Mucosa of rectum (tissue), 2 donors: ENCODE measurements at regions not wholly inside any gene's neighbourhood (a gene's known extent, or its start where the extent isn't known, plus 50 kb on each side); places are given as distances from the start of the nearest gene placed in this dataset.
A peak's percentile ranks its signal among the peaks of the same experiment; 100 is the strongest.

Source experiments
- H3K27ac ChIP-seq, 2 donors: one replicate each; pipeline ENCODE4 v1.7.0; 2013; ENCODE audit warnings: inconsistent platforms in 2 of 2, low read depth in 2 of 2, low read length in 2 of 2
- H3K27me3 ChIP-seq, 2 donors: one replicate each; pipeline ENCODE4 v1.7.0; 2013; ENCODE audit warnings: low read length in 2 of 2; ENCODE audit not compliant: control insufficient read depth in 2 of 2, insufficient read depth in 2 of 2
- H3K36me3 ChIP-seq, 2 donors: one replicate each; pipeline ENCODE4 v1.7.0; 2013; ENCODE audit warnings: low read length in 2 of 2; ENCODE audit not compliant: control insufficient read depth in 2 of 2, insufficient read depth in 2 of 2
- H3K4me1 ChIP-seq, 2 donors: one replicate each; pipeline ENCODE4 v1.7.0; 2013; ENCODE audit warnings: low read length in 2 of 2, mild to moderate bottlenecking in 1 of 2; ENCODE audit not compliant: control insufficient read depth in 2 of 2, insufficient read depth in 2 of 2
- H3K4me3 ChIP-seq, 2 donors: one replicate each; pipeline ENCODE4 v1.7.0; 2013; ENCODE audit warnings: low read length in 2 of 2
- H3K9ac ChIP-seq, 2 donors: one replicate each; pipeline ENCODE4 v1.7.0; 2013; ENCODE audit warnings: low read length in 2 of 2, low read depth in 1 of 2, mild to moderate bottlenecking in 1 of 2
- H3K9me3 ChIP-seq, 2 donors: one replicate each; pipeline ENCODE4 v1.7.0; 2013; ENCODE audit warnings: low read length in 2 of 2; ENCODE audit not compliant: control insufficient read depth in 2 of 2
- donor health status: healthy.
- donor health status: Normal muscosa, but diverticular disease.

GRCh38 chr5:58073243-58073642 lies 386.6 kb downstream of the PLK2 start:
- no peak overlapping the region for H3K9ac ChIP-seq
- no peak overlapping the region for H3K4me3 ChIP-seq
- peaks cover 2 to 9% of the 10 kb centered on the region in 2 donors for H3K4me1 ChIP-seq
- no peaks in the 10 kb centered on the region for H3K27me3 ChIP-seq
- no peak overlapping the region for H3K27ac ChIP-seq
- no peaks in the 10 kb centered on the region for H3K36me3 ChIP-seq
- no peaks in the 10 kb centered on the region for H3K9me3 ChIP-seq

GRCh38 chr5:58072300-58072965 lies 387.5 kb downstream of the PLK2 start:
- H3K9ac ChIP-seq: no peak overlapping the region
- H3K9me3 ChIP-seq: no peaks in the 10 kb centered on the region
- no peaks in the 10 kb centered on the region for H3K27me3 ChIP-seq
- H3K4me3 ChIP-seq: peak overlapping the region in 1 of 2 donors; percentile 17
- H3K27ac ChIP-seq: no peak overlapping the region
- no peaks in the 10 kb centered on the region for H3K36me3 ChIP-seq
- peaks cover 2 to 9% of the 10 kb centered on the region in 2 donors for H3K4me1 ChIP-seq

DNA sequence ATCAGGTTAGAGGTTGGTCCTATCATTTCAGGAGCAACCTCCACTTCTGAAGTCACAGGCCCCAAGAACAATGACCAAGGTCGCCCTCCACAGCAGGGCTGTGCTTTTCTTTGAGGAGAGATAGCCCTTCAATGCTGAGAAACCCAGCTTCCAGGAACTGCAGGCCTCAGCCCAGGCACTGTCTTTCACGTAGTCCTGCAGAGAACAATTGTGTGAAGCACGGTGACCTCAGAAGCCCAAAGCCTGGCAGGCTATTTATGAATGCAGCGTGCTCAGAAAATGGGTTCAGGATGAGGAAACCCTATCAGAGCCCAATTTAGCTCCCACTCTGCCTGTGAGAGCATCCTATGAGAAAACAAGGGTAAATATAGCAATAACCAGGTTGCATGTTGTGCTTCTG lies 388.3 kb downstream of the PLK2 start:
- no peaks in the 10 kb centered on the region for H3K9me3 ChIP-seq

DNA sequence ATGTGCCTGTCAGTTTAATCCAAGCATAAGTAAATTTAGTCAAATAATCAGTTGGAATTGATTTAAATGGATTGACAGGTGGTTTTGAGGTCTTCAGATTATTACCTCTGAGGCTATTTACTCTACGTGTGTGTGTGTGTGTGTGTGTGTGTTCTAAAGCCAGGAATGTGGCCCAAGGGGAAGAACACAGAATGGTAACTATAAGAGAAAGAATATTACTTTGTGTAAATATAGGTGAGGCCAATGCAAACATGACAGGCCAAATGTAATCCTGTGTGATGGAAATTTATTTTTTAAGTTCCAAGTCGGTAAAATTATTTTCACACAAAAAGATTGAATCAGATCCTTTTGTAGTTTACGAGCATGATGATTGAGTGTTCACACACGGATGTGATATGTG lies 390.0 kb downstream of the PLK2 start:
- Histone ChIP-seq H3K4me3 (peak overlapping the region in 1 of 2 donors; percentile 23), H3K27me3 (no peaks in the 10 kb centered on the region), H3K36me3 (no peaks in the 10 kb centered on the region), H3K4me1 (peaks cover 2 to 5% of the 10 kb centered on the region in 2 donors), H3K9ac (no peak overlapping the region), H3K9me3 (no peaks in the 10 kb centered on the region), H3K27ac (peak overlapping the region; percentile 18 to 50)

More for the DNA sequence above, 388.3 kb downstream of the PLK2 start:
- H3K4me3 ChIP-seq: no peak overlapping the region
- peaks cover 2 to 9% of the 10 kb centered on the region in 2 donors for H3K4me1 ChIP-seq
- H3K27ac ChIP-seq: no peak overlapping the region
- no peak overlapping the region for H3K9ac ChIP-seq
- no peaks in the 10 kb centered on the region for H3K36me3 ChIP-seq
- no peaks in the 10 kb centered on the region for H3K27me3 ChIP-seq

DNA sequence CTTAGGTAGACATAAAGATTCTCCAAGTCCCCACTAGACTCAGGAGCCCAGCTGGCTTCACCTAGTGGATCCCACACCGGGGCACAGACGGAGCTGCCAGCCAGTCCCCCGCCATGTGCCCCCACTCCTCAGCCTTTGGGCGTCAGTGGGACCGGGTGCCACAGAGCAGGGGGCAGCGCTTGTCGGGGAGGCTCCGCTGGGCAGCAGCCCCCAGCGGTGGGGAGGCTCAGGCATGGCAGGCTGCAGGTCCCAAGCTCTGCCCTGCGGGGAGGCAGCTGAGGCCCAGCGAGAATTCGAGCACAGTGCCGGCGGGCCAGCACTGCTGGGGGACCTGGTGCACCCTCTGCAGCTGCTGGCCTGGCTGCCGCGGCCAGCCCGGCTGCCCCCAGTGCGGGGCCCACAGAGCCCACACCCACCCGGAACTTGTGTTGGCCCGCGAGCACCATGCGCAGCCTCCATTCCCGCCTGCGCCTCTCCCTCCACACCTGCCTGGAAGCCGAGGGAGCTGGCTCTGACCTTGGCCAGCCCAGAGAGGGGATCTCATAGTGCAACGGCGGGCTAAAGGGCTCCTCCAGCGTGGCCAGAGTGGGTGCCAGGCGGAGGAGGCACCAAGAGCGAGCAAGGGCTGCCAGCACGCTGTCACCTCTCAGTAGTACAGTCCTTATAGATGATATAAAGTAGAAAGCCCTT lies 390.7 kb downstream of the PLK2 start:
- no peaks in the 10 kb centered on the region for H3K36me3 ChIP-seq
- H3K4me3 ChIP-seq: no peak overlapping the region
- H3K4me1 ChIP-seq: peaks cover 0 to 3% of the 10 kb centered on the region in 2 donors
- H3K27me3 ChIP-seq: no peaks in the 10 kb centered on the region
- no peak overlapping the region for H3K9ac ChIP-seq
- H3K9me3 ChIP-seq: no peaks in the 10 kb centered on the region
- H3K27ac ChIP-seq: peak overlapping the region in 1 of 2 donors; percentile 50

DNA sequence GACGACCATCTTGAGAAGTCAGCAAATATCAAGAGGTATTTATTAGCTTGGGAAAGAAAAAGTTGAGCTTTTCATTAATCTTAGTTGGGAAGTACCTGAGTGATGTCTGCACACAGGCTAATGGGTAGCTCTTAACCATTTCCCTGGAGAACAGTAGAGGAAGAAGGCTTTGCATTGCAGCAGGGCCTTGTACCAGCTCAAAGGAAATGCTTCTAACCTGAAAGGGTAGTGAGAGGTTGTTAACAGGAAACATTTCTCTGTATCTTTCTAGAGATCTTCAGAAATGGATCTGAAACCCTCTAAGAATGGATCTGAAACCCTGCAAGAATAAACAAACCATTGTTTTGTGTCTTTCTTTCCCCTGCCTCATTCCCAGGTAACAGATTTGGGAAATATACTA lies 393.3 kb downstream of the PLK2 start:
- no peak overlapping the region for H3K4me3 ChIP-seq
- H3K9ac ChIP-seq: no peak overlapping the region
- H3K27me3 ChIP-seq: no peaks in the 10 kb centered on the region
- peaks cover 0 to 3% of the 10 kb centered on the region in 2 donors for H3K4me1 ChIP-seq
- no peaks in the 10 kb centered on the region for H3K9me3 ChIP-seq
- no peak overlapping the region for H3K27ac ChIP-seq
- H3K36me3 ChIP-seq: no peaks in the 10 kb centered on the region

- Histone ChIP-seq H3K4me1 (peaks cover 0 to 3% of the 10 kb centered on the region in 2 donors), H3K9me3 (no peaks in the 10 kb centered on the region), H3K4me3 (no peak overlapping the region), H3K27me3 (no peaks in the 10 kb centered on the region), H3K27ac (no peak overlapping the region), H3K36me3 (no peaks in the 10 kb centered on the region), H3K9ac (no peak overlapping the region)
Observed at GRCh38 chr5:58066076-58066475, 393.8 kb downstream of the PLK2 start.

DNA sequence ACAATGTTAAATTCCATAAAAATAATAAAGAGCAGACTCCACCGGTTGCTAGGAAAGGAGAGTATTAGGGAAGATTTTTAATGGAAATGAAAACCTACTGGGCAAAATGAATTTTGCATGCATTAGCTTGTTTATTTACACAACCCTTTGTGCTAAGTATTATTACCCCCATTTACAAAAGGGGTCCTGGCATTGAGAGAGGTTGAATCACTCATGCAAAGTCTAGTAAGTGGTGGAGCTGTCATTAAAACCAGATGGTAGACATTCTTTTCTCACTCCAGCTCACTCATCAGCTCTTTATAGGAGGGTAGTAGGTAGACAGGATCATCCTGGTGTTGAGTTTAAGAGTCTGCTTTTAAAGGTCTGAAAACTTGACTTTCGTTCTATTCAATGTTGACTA lies 395.1 kb downstream of the PLK2 start:
- Histone ChIP-seq H3K36me3 (no peaks in the 10 kb centered on the region), H3K4me1 (no peaks in the 10 kb centered on the region), H3K9me3 (no peaks in the 10 kb centered on the region), H3K4me3 (no peak overlapping the region), H3K27me3 (no peaks in the 10 kb centered on the region), H3K9ac (no peak overlapping the region), H3K27ac (no peak overlapping the region)

DNA sequence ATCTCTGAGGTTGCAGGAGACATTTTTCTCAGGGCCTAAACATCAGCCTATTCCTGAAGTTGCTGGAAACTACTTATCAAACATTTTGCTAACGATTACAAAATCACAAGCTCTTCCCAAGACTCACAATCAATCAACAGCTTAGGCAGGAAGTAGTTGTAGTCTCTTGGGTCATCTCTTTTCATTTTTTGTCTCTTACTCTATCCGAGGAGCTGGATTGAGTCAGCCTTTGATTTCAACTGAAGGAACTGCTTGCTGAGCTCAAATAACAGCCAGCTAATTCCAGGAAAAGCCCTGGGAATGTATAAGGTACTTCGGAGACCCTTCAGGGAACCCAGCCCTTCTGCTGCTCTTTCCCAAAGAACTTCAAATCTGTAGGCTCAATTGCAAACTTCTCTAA lies 398.9 kb downstream of the PLK2 start:
- H3K27me3 ChIP-seq: no peaks in the 10 kb centered on the region
- no peak overlapping the region for H3K4me3 ChIP-seq
- no peak overlapping the region for H3K27ac ChIP-seq
- H3K36me3 ChIP-seq: no peaks in the 10 kb centered on the region
- no peaks in the 10 kb centered on the region for H3K4me1 ChIP-seq
- no peak overlapping the region for H3K9ac ChIP-seq
- H3K9me3 ChIP-seq: no peaks in the 10 kb centered on the region

DNA sequence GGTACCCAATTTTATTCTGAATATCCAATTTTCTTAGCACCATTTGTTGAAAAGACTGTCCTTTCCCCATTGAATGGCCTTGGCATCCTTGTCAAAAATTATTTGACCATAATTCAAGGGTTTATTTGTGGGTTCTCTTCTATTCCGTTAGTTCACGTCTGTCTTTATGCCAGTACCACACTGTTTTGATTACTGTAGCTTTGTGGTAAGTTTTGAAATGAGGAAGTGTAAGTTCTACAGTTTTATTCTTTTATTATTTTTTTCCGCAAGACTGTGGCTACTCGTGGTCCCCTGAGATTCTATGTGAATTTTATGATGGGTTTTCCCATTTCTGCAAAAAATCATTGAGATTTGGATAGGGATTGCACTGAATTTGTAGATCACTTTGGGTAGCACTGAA lies 402.6 kb downstream of the PLK2 start:
- Histone ChIP-seq H3K27me3 (no peaks in the 10 kb centered on the region), H3K4me3 (no peak overlapping the region), H3K27ac (no peak overlapping the region), H3K9me3 (no peaks in the 10 kb centered on the region), H3K4me1 (no peaks in the 10 kb centered on the region), H3K36me3 (no peaks in the 10 kb centered on the region), H3K9ac (no peak overlapping the region)
